ENCODE measurements at regions not wholly inside any gene's neighbourhood (a gene's known extent, or its start where the extent isn't known, plus 50 kb on each side); places are given as distances from the start of the nearest gene placed in this dataset.
"Not testable (repeated sequence)": the region's sequence is repeated elsewhere in the genome, so short reads cannot be mapped to it uniquely, and the experiment has no call there.

GRCh38 chr15:57809285-57809684 is 102.8 kb downstream of the POLR2M start:
- TF ChIP-seq CTCF (IDR thresholded peaks at IDR 0.05; ENCODE audit: insufficient read depth, low read length); POLR2AphosphoS5 (IDR thresholded peaks at IDR 0.05; ENCODE audit: low read depth); REST (IDR thresholded peaks at IDR 0.05; ENCODE audit: insufficient replicate concordance, low read depth); SPI1 (IDR thresholded peaks at IDR 0.05; ENCODE audit: borderline replicate concordance, low read depth): not testable (repeated sequence)
